HepG2 (cell line): ENCODE measurements at regions not wholly inside any gene's neighbourhood (a gene's known extent, or its start where the extent isn't known, plus 50 kb on each side); places are given as distances from the start of the nearest gene placed in this dataset.

Experiments
- FOXM1 ChIP-seq: sonication (generic); formaldehyde crosslinking; IDR thresholded peaks from 2 replicates; pipeline ENCODE4 v1.5.0; 2020; ENCODE audit warnings: missing genetic modification reagents
- ZNF264 ChIP-seq: sonication (generic); formaldehyde crosslinking; IDR thresholded peaks from 2 replicates; pipeline ENCODE4 v1.4.0; 2020; ENCODE audit warnings: missing genetic modification reagents
- TF ChIP-seq, protein P1 (sequence below): sonication (generic); formaldehyde crosslinking; IDR thresholded peaks from 2 replicates; pipeline ENCODE4 v1.4.0; 2020; ENCODE audit warnings: missing genetic modification reagents

DNA sequence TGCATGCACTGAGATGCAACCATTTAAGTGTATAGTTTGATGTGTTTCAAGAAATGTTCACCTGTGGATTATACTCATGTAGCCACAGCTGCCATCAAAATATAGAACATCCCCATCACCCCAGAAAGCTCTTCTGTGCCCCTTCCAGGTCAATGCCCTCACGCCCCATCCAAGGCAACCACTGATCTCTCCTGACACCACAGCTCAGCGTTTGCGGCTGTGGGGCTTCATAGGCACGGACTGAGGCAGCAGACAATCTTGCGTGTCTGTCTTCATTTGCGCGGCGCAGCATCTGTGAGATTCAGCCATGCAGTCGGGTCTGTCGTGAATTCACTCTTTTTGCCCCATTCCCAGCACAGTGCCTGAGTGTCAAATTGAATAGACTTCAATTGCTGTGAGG, 153.8 kb upstream of the UQCRFS1 start:
- TF ChIP-seq FOXM1 (no peak), ZNF264 (CRISPR knock-in tag) (no peak)
- TF ChIP-seq, protein P1, sequence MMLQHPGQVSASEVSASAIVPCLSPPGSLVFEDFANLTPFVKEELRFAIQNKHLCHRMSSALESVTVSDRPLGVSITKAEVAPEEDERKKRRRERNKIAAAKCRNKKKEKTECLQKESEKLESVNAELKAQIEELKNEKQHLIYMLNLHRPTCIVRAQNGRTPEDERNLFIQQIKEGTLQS = no peak
